ENCODE measurements at regions not wholly inside any gene's neighbourhood (a gene's known extent, or its start where the extent isn't known, plus 50 kb on each side); places are given as distances from the start of the nearest gene placed in this dataset.
"Not testable (repeated sequence)": the region's sequence is repeated elsewhere in the genome, so short reads cannot be mapped to it uniquely, and the experiment has no call there.

DNA sequence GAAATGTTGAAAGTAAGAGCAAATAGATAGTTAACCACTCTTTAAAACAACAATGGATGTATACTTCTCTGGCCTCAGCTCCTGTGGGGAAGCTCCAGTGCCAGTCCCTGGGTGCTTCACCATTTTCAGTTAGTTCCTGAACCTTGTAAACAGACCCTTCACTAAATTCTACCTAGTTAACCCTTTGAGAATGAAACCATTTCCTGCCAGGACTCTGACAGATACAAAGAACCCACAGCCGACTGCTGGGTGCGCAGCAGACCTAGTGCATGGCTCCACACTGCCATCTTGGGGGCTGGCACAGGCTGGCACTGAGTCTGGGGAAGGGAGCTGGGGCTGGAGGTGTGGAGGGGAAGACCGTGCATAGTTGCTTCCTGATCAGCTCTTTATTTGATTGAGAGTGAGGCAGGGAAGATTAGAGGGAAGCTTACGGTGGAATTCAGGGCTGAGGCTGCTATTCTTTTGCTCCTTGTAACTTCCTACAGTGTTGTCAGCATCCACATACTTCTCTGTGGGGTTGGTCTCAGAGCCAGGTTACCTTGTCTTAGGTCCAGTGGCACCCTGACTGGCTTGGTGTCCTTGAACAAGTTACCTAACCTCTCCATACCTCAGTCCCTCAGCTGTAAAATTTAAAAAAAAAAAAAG lies 62.3 kb upstream of the TP53BP2 start:
- dilution Hi-C loops (cut with MboI; ENCODE audit: extremely low pct_ligation_motif_present, low sequenced_read_pairs); H3K9ac ChIP-seq (replicated peaks; ENCODE audit: extremely low read depth, insufficient read depth, low read length); H4K20me1 ChIP-seq (replicated peaks; ENCODE audit: control insufficient read depth, extremely low read depth, insufficient read depth, low read length); intact Hi-C loops (cut with micrococcal nuclease); H3K9me3 ChIP-seq (replicated peaks; ENCODE audit: control insufficient read depth, insufficient read depth, low read length); H3K4me3 ChIP-seq (replicated peaks in 1 of 3; ENCODE audit: insufficient read depth in 1 of 3, low read depth in 1 of 3, low read length in 3 of 3); DNase-seq (ENCODE audit: low read depth, low spot score); H3K27me3 ChIP-seq (ENCODE audit: control insufficient read depth in 2 of 2, insufficient read depth in 2 of 2, low read length in 2 of 2); H3K27ac ChIP-seq (ENCODE audit: insufficient read depth, low read depth, low read length); H3K9me1 ChIP-seq (replicated peaks; ENCODE audit: control insufficient read depth, extremely low read depth, insufficient read depth, low read length); H2AFZ ChIP-seq (ENCODE audit: low read depth, low read length); FAIRE-seq; H3K79me2 ChIP-seq (ENCODE audit: control insufficient read depth, insufficient read depth, low read length); H3K4me2 ChIP-seq (ENCODE audit: insufficient read depth, low read length); POLR2A ChIA-PET; H3K4me1 ChIP-seq (ENCODE audit: control insufficient read depth, extremely low read depth, insufficient read depth, low read length); BruUV-seq (replicated peaks); H3K36me3 ChIP-seq (ENCODE audit: control insufficient read depth in 2 of 2, extremely low read depth in 1 of 2, insufficient read depth in 2 of 2, low read length in 2 of 2): not testable (repeated sequence)
- CTCF ChIA-PET: interaction anchor here (1.2 to 2.2 kb wide), 2 partner anchors 97 to 209 kb away, joined by 5 to 14 read pairs; no protein-coding TSS in a partner anchor
- TF ChIP-seq, protein P1, sequence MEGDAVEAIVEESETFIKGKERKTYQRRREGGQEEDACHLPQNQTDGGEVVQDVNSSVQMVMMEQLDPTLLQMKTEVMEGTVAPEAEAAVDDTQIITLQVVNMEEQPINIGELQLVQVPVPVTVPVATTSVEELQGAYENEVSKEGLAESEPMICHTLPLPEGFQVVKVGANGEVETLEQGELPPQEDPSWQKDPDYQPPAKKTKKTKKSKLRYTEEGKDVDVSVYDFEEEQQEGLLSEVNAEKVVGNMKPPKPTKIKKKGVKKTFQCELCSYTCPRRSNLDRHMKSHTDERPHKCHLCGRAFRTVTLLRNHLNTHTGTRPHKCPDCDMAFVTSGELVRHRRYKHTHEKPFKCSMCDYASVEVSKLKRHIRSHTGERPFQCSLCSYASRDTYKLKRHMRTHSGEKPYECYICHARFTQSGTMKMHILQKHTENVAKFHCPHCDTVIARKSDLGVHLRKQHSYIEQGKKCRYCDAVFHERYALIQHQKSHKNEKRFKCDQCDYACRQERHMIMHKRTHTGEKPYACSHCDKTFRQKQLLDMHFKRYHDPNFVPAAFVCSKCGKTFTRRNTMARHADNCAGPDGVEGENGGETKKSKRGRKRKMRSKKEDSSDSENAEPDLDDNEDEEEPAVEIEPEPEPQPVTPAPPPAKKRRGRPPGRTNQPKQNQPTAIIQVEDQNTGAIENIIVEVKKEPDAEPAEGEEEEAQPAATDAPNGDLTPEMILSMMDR (IDR thresholded peaks at IDR 0.05; ENCODE audit: extremely low read depth in 1 of 2, insufficient read depth in 1 of 2, low read depth in 1 of 2, low read length in 2 of 2): peak in 1 of 2 donors; percentile 15

DNA sequence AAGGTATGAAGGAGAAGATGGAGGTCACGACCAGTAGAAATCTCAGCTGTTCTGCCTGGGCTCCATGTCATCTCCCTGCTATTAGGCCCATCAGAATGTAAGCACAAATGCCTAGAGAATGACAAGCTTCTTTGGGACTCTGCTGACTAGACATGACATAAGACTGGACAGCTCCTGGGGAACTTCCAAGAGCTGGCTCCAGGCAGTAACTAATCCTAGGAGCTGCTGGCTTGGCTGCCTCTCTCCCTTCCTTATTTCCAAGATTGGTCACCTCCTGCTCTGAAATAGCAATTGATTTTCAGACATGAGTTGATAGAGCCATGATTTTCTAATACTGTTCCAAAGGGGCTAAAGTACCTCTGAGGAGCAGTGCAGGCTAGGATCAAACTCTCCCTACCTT lies 57.5 kb upstream of the TP53BP2 start:
- H3K36me3 ChIP-seq (ENCODE audit: control insufficient read depth in 2 of 2, extremely low read depth in 1 of 2, insufficient read depth in 2 of 2, low read length in 2 of 2); H3K27me3 ChIP-seq (ENCODE audit: control insufficient read depth in 2 of 2, insufficient read depth in 2 of 2, low read length in 2 of 2); H3K4me1 ChIP-seq (ENCODE audit: control insufficient read depth, extremely low read depth, insufficient read depth, low read length); BruUV-seq (replicated peaks); H3K79me2 ChIP-seq (ENCODE audit: control insufficient read depth, insufficient read depth, low read length); intact Hi-C loops (cut with micrococcal nuclease); DNase-seq (ENCODE audit: low read depth, low spot score); H4K20me1 ChIP-seq (replicated peaks; ENCODE audit: control insufficient read depth, extremely low read depth, insufficient read depth, low read length); H3K4me2 ChIP-seq (ENCODE audit: insufficient read depth, low read length); H3K4me3 ChIP-seq (replicated peaks in 1 of 3; ENCODE audit: insufficient read depth in 1 of 3, low read depth in 1 of 3, low read length in 3 of 3); POLR2A ChIA-PET; H3K9ac ChIP-seq (replicated peaks; ENCODE audit: extremely low read depth, insufficient read depth, low read length); H2AFZ ChIP-seq (ENCODE audit: low read depth, low read length); dilution Hi-C loops (cut with MboI; ENCODE audit: extremely low pct_ligation_motif_present, low sequenced_read_pairs); FAIRE-seq; H3K9me1 ChIP-seq (replicated peaks; ENCODE audit: control insufficient read depth, extremely low read depth, insufficient read depth, low read length); H3K27ac ChIP-seq (ENCODE audit: insufficient read depth, low read depth, low read length); H3K9me3 ChIP-seq (replicated peaks; ENCODE audit: control insufficient read depth, insufficient read depth, low read length); CTCF ChIA-PET: not testable (repeated sequence)

DNA sequence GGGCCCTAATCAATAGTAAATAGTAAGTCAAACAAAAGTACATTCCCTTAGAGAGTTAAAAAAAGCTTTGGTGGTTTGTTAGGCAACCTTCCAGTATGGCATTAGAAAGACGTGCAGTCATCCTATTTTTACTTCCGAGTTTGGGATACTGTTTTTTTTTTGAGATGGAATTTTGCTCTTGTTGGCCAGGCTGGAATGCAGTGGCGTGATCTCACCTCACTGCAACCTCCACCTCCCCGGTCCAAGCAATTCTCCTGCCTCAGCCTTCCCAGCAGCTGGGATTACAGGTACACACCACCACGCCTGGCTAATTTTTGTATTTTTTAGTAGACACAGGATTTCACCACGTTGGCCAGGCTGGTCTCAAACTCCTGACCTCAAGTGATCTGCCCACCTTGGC lies 54.0 kb upstream of the TP53BP2 start:
- H3K79me2 ChIP-seq (ENCODE audit: control insufficient read depth, insufficient read depth, low read length); intact Hi-C loops (cut with micrococcal nuclease); H3K9ac ChIP-seq (replicated peaks; ENCODE audit: extremely low read depth, insufficient read depth, low read length); H4K20me1 ChIP-seq (replicated peaks; ENCODE audit: control insufficient read depth, extremely low read depth, insufficient read depth, low read length); H3K4me1 ChIP-seq (ENCODE audit: control insufficient read depth, extremely low read depth, insufficient read depth, low read length); H2AFZ ChIP-seq (ENCODE audit: low read depth, low read length); H3K4me2 ChIP-seq (ENCODE audit: insufficient read depth, low read length); BruUV-seq (replicated peaks); DNase-seq (ENCODE audit: low read depth, low spot score); POLR2A ChIA-PET; H3K27ac ChIP-seq (ENCODE audit: insufficient read depth, low read depth, low read length); H3K9me1 ChIP-seq (replicated peaks; ENCODE audit: control insufficient read depth, extremely low read depth, insufficient read depth, low read length); H3K4me3 ChIP-seq (replicated peaks in 1 of 3; ENCODE audit: insufficient read depth in 1 of 3, low read depth in 1 of 3, low read length in 3 of 3); H3K36me3 ChIP-seq (ENCODE audit: control insufficient read depth in 2 of 2, extremely low read depth in 1 of 2, insufficient read depth in 2 of 2, low read length in 2 of 2); FAIRE-seq; dilution Hi-C loops (cut with MboI; ENCODE audit: extremely low pct_ligation_motif_present, low sequenced_read_pairs); CTCF ChIA-PET; H3K27me3 ChIP-seq (ENCODE audit: control insufficient read depth in 2 of 2, insufficient read depth in 2 of 2, low read length in 2 of 2); H3K9me3 ChIP-seq (replicated peaks; ENCODE audit: control insufficient read depth, insufficient read depth, low read length): not testable (repeated sequence)

DNA sequence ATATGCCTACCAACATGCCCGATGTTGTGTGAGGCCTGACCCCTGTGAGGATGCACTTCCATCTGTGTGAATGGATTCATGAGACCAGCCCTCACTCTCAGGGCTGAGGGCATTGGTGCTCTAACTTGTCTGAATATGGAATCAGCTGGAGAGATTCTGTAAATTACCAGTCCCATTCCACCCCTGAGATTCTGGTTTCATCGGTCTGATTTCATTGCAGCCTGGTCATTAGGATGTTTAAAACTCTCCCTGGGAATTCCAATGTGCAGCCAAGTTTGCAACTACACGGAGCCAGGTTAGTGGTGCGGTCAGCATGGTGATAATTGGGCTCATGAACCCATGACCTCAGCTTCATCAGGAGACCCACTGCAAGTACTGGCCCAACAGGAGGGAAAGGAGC lies 51.4 kb upstream of the TP53BP2 start:
- H3K9ac ChIP-seq (replicated peaks; ENCODE audit: extremely low read depth, insufficient read depth, low read length); H2AFZ ChIP-seq (ENCODE audit: low read depth, low read length); BruUV-seq (replicated peaks); H3K79me2 ChIP-seq (ENCODE audit: control insufficient read depth, insufficient read depth, low read length); POLR2A ChIA-PET; DNase-seq (ENCODE audit: low read depth, low spot score); H3K4me2 ChIP-seq (ENCODE audit: insufficient read depth, low read length); H4K20me1 ChIP-seq (replicated peaks; ENCODE audit: control insufficient read depth, extremely low read depth, insufficient read depth, low read length); FAIRE-seq; intact Hi-C loops (cut with micrococcal nuclease); H3K27me3 ChIP-seq (ENCODE audit: control insufficient read depth in 2 of 2, insufficient read depth in 2 of 2, low read length in 2 of 2); dilution Hi-C loops (cut with MboI; ENCODE audit: extremely low pct_ligation_motif_present, low sequenced_read_pairs); CTCF ChIA-PET; H3K9me1 ChIP-seq (replicated peaks; ENCODE audit: control insufficient read depth, extremely low read depth, insufficient read depth, low read length); H3K4me3 ChIP-seq (replicated peaks in 1 of 3; ENCODE audit: insufficient read depth in 1 of 3, low read depth in 1 of 3, low read length in 3 of 3); H3K27ac ChIP-seq (ENCODE audit: insufficient read depth, low read depth, low read length); H3K9me3 ChIP-seq (replicated peaks; ENCODE audit: control insufficient read depth, insufficient read depth, low read length); H3K4me1 ChIP-seq (ENCODE audit: control insufficient read depth, extremely low read depth, insufficient read depth, low read length); H3K36me3 ChIP-seq (ENCODE audit: control insufficient read depth in 2 of 2, extremely low read depth in 1 of 2, insufficient read depth in 2 of 2, low read length in 2 of 2): not testable (repeated sequence)
